ENCODE measurements at regions not wholly inside any gene's neighbourhood (a gene's known extent, or its start where the extent isn't known, plus 50 kb on each side); places are given as distances from the start of the nearest gene placed in this dataset.

DNA sequence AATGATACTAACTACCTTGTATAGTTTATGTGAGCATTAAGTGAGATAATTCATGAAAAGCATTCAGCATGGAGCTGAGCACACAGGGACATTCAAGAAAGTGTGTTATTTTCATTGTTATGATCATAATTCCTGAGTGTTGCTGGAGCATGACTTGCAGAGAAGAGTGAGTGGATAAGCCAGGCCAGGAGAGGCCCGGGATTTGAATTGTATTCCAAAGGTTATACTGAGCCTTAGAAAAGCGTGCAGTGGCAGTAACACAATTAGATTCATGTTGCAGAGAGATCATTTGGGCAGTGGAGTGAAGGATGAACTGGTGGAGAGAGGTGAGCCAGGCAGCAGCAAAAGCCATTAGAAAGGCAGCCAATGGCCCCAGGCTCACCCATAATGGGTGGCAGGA is 142.9 kb upstream of the SH3BP4 start:
- TF ChIP-seq CTCF (IDR thresholded peaks at IDR 0.05) (no peak), POLR2A (IDR thresholded peaks at IDR 0.05) (no peak)
